H9 (cell line): ENCODE measurements at regions not wholly inside any gene's neighbourhood (a gene's known extent, or its start where the extent isn't known, plus 50 kb on each side); places are given as distances from the start of the nearest gene placed in this dataset.

ENCODE experiments used
- DNase-seq: peaks from one replicate; pipeline ENCODE4 v3.0.0-alpha.2; 2017
- H2AFZ ChIP-seq: one replicate; pipeline ENCODE4 v1.6.1; 2013; ENCODE audit warnings: mild to moderate bottlenecking, low read length, control low read depth, moderate library complexity
- H2AK5ac ChIP-seq: 2 replicates; pipeline ENCODE4 v1.6.1; 2013; ENCODE audit warnings: low read length, control low read depth, mixed read lengths; ENCODE audit not compliant: insufficient read length
- H2BK120ac ChIP-seq: one replicate; pipeline ENCODE4 v1.6.1; 2013; ENCODE audit warnings: low read depth, mild to moderate bottlenecking, low read length, control low read depth, inconsistent platforms; ENCODE audit not compliant: poor library complexity, severe bottlenecking
- H2BK12ac ChIP-seq: 2 replicates; pipeline ENCODE4 v1.6.1; 2013; ENCODE audit warnings: low read length, control low read depth, mixed read lengths, low read depth; ENCODE audit not compliant: insufficient read length
- H2BK15ac ChIP-seq: 2 replicates; pipeline ENCODE4 v1.6.1; 2013; ENCODE audit warnings: low read depth, low read length, control low read depth
- H2BK20ac ChIP-seq: one replicate; pipeline ENCODE4 v1.6.1; 2013; ENCODE audit warnings: low read depth, mild to moderate bottlenecking, low read length, control low read depth, inconsistent platforms; ENCODE audit not compliant: poor library complexity, severe bottlenecking
- H2BK5ac ChIP-seq: 2 replicates; pipeline ENCODE4 v1.6.1; 2013; ENCODE audit warnings: low read length, control low read depth, mixed read lengths; ENCODE audit not compliant: insufficient read length
- H3K14ac ChIP-seq: 2 replicates; pipeline ENCODE4 v1.6.1; 2013; ENCODE audit warnings: low read length, control low read depth; ENCODE audit not compliant: insufficient read depth
- H3K18ac ChIP-seq: 2 replicates; pipeline ENCODE4 v1.6.1; 2013; ENCODE audit warnings: low read depth, mild to moderate bottlenecking, mixed read lengths, low read length, control low read depth; ENCODE audit not compliant: insufficient read length
- H3K23ac ChIP-seq: 2 replicates; pipeline ENCODE4 v1.6.1; 2013; ENCODE audit warnings: low read length, control low read depth, mixed read lengths, low read depth; ENCODE audit not compliant: insufficient read length
- H3K23me2 ChIP-seq: 2 replicates; pipeline ENCODE4 v1.6.1; 2013; ENCODE audit warnings: low read depth, mild to moderate bottlenecking, mixed read lengths, low read length, control low read depth; ENCODE audit not compliant: insufficient read length, poor library complexity, severe bottlenecking
- H3K27ac ChIP-seq: 2 replicates; pipeline ENCODE4 v1.5.1; 2013; ENCODE audit warnings: low read length, control low read depth, mixed read lengths, low read depth; ENCODE audit not compliant: insufficient read length
- H3K27me3 ChIP-seq: 2 replicates; pipeline ENCODE4 v1.6.1; 2013; ENCODE audit warnings: low read length, control low read depth, inconsistent platforms; ENCODE audit not compliant: insufficient read depth
- H3K4ac ChIP-seq: 2 replicates; pipeline ENCODE4 v1.6.1; 2013; ENCODE audit warnings: low read depth, mild to moderate bottlenecking, control low read depth, inconsistent platforms, low read length, moderate library complexity
- H3K4me1 ChIP-seq: 2 replicates; pipeline ENCODE4 v1.6.1; 2013; ENCODE audit warnings: low read length, control low read depth, inconsistent platforms; ENCODE audit not compliant: insufficient read depth
- H3K4me2 ChIP-seq: 2 replicates; pipeline ENCODE4 v1.6.1; 2013; ENCODE audit warnings: low read length, control low read depth, mixed read lengths; ENCODE audit not compliant: insufficient read length, insufficient read depth
- H3K56ac ChIP-seq: 2 replicates; pipeline ENCODE4 v1.6.1; 2013; ENCODE audit warnings: low read depth, mild to moderate bottlenecking, mixed read lengths, low read length, control low read depth; ENCODE audit not compliant: insufficient read length
- H3K79me1 ChIP-seq: 2 replicates; pipeline ENCODE4 v1.6.1; 2013; ENCODE audit warnings: low read depth, mild to moderate bottlenecking, moderate library complexity, low read length, control low read depth, inconsistent platforms; ENCODE audit not compliant: insufficient read depth, poor library complexity, severe bottlenecking
- H3K79me2 ChIP-seq: 2 replicates; pipeline ENCODE4 v1.6.1; 2013; ENCODE audit warnings: low read length, control low read depth, inconsistent platforms; ENCODE audit not compliant: insufficient read depth
- H3K9ac ChIP-seq: 2 replicates; pipeline ENCODE4 v1.6.1; 2013; ENCODE audit warnings: low read length, control low read depth, mixed read lengths; ENCODE audit not compliant: insufficient read length; ENCODE audit errors: extremely low read depth
- H3K9me3 ChIP-seq: one replicate; pipeline ENCODE4 v1.6.1; 2013; ENCODE audit warnings: low read depth, low read length, inconsistent platforms; ENCODE audit not compliant: control insufficient read depth
- H3T11ph ChIP-seq: one replicate; pipeline ENCODE4 v1.6.1; 2013; ENCODE audit warnings: mild to moderate bottlenecking, low read length, control low read depth, inconsistent platforms
- H4K20me1 ChIP-seq: one replicate; pipeline ENCODE4 v1.6.1; 2013; ENCODE audit not compliant: control insufficient read depth, insufficient read length, insufficient read depth
- H4K5ac ChIP-seq: 2 replicates; pipeline ENCODE4 v1.6.1; 2013; ENCODE audit warnings: low read depth, mild to moderate bottlenecking, mixed read lengths, low read length, control low read depth; ENCODE audit not compliant: insufficient read length
- H4K8ac ChIP-seq: replicated peaks from 2 replicates; pipeline ENCODE4 v1.6.1; 2013; ENCODE audit warnings: low read length, control low read depth, mixed read lengths, low read depth; ENCODE audit not compliant: insufficient read length
- H4K91ac ChIP-seq: 2 replicates; pipeline ENCODE4 v1.6.1; 2013; ENCODE audit warnings: low read depth, mild to moderate bottlenecking, moderate library complexity, mixed read lengths, low read length, control low read depth; ENCODE audit not compliant: insufficient read length
- H3K27ac Mint-ChIP-seq, 3 experiments: 2 replicates in 2 of 3; 3 replicates in 1 of 3; pipeline ENCODE4 v1.8.0; 2020 to 2021; ENCODE audit warnings: mixed read lengths in 3 of 3, mild to moderate bottlenecking in 1 of 3, moderate library complexity in 1 of 3
- H3K27me3 Mint-ChIP-seq: 2 replicates; pipeline ENCODE4 v1.8.0; 2021; ENCODE audit warnings: low read depth, mild to moderate bottlenecking, moderate library complexity, mixed read lengths
- H3K36me3 Mint-ChIP-seq, 3 experiments: 2 replicates in 2 of 3; 3 replicates in 1 of 3; pipeline ENCODE4 v1.8.0; 2020 to 2021; ENCODE audit warnings: low read depth in 3 of 3, mixed read lengths in 3 of 3; ENCODE audit not compliant: insufficient read depth in 1 of 3
- H3K4me1 Mint-ChIP-seq, 2 experiments: 2 replicates each; pipeline ENCODE4 v1.8.0; 2020; ENCODE audit warnings: mixed read lengths in 2 of 2
- H3K4me3 Mint-ChIP-seq, 2 experiments: 2 replicates in 1 of 2; 3 replicates in 1 of 2; pipeline ENCODE4 v1.8.0; 2020 to 2021; ENCODE audit warnings: mild to moderate bottlenecking in 2 of 2, mixed read lengths in 2 of 2, moderate library complexity in 1 of 2
- H3K9me3 Mint-ChIP-seq, 2 experiments: 2 replicates in 1 of 2; 3 replicates in 1 of 2; pipeline ENCODE4 v1.8.0; 2020; ENCODE audit warnings: mild to moderate bottlenecking in 2 of 2, mixed read lengths in 2 of 2, moderate library complexity in 1 of 2
- CTCF ChIP-seq: fragments of 200-600 bp; sonication (generic); conservative IDR thresholded peaks from 3 replicates; pipeline ENCODE4 v1.8.0; 2021; ENCODE audit warnings: antibody characterized with exemption, mild to moderate bottlenecking
- WGBS: extraction: QIAGEN DNeasy Blood & Tissue Kit; methylation state at CpG from one replicate; pipeline ENCODE4 v1.1.7; 2013; ENCODE audit warnings: missing lambda C conversion rate, low lambda C conversion rate, mixed read lengths; ENCODE audit not compliant: insufficient read length; ENCODE audit errors: extremely low coverage; 5-methylcytosine and 5-hydroxymethylcytosine counted together

- no peak overlapping the region for H2BK12ac ChIP-seq
- Mint-ChIP-seq H3K36me3 (peaks cover 0 to 16% (median 0%) of the 10 kb centered on the region in 3 experiments), H3K4me1 (no peaks in the 10 kb centered on the region), H3K27ac (no peak overlapping the region), H3K27me3 (peaks cover 28% of the 10 kb centered on the region), H3K4me3 (no peak overlapping the region), H3K9me3 (peaks cover 26 to 39% of the 10 kb centered on the region in 2 experiments)
- no peaks in the 10 kb centered on the region for H3K4me1 ChIP-seq
- H3K23ac ChIP-seq = no peak overlapping the region
- no peaks in the 10 kb centered on the region for H3K9me3 ChIP-seq
- H3K79me1 ChIP-seq = no peaks in the 10 kb centered on the region
- H3K56ac ChIP-seq = no peak overlapping the region
- no peak overlapping the region for H2BK15ac ChIP-seq
- no peak overlapping the region for H3K4ac ChIP-seq
- H2BK20ac ChIP-seq = no peak overlapping the region
- H2BK5ac ChIP-seq = no peak overlapping the region
- no peak overlapping the region for H2BK120ac ChIP-seq
- TF ChIP-seq CTCF = no peak
- H3K27me3 ChIP-seq = no peaks in the 10 kb centered on the region
- H3T11ph ChIP-seq = no peak overlapping the region
- H3K9ac ChIP-seq = no peak overlapping the region
- no peaks in the 10 kb centered on the region for H4K20me1 ChIP-seq
- H2AK5ac ChIP-seq = no peak overlapping the region
- H3K4me2 ChIP-seq = no peak overlapping the region
- no peak for DNase-seq
- H3K23me2 ChIP-seq = no peaks in the 10 kb centered on the region
- H3K18ac ChIP-seq = no peak overlapping the region
- H3K14ac ChIP-seq = no peak overlapping the region
- WGBS = no CpG with 5 or more reads among the region's 8 CpGs
- H4K8ac ChIP-seq = no peak overlapping the region
- H4K91ac ChIP-seq = no peak overlapping the region
- H4K5ac ChIP-seq = no peak overlapping the region
- no peaks in the 10 kb centered on the region for H3K79me2 ChIP-seq
- no peak overlapping the region for H2AFZ ChIP-seq
- no peak overlapping the region for H3K27ac ChIP-seq
These were observed 361.5 kb upstream of the AJAP1 start for GRCh38 chr1:4292861-4293260.
